NCI-H2196 treated with DMSO at 0.1 percent for 48 hours (cell line): ENCODE measurements at regions not wholly inside any gene's neighbourhood (a gene's known extent, or its start where the extent isn't known, plus 50 kb on each side); places are given as distances from the start of the nearest gene placed in this dataset.

Source experiments
- DNase-seq: peaks from one replicate; lab custom pipeline; 2025; ENCODE audit not compliant: unreplicated experiment; lab: John Stamatoyannopoulos, UW

DNA sequence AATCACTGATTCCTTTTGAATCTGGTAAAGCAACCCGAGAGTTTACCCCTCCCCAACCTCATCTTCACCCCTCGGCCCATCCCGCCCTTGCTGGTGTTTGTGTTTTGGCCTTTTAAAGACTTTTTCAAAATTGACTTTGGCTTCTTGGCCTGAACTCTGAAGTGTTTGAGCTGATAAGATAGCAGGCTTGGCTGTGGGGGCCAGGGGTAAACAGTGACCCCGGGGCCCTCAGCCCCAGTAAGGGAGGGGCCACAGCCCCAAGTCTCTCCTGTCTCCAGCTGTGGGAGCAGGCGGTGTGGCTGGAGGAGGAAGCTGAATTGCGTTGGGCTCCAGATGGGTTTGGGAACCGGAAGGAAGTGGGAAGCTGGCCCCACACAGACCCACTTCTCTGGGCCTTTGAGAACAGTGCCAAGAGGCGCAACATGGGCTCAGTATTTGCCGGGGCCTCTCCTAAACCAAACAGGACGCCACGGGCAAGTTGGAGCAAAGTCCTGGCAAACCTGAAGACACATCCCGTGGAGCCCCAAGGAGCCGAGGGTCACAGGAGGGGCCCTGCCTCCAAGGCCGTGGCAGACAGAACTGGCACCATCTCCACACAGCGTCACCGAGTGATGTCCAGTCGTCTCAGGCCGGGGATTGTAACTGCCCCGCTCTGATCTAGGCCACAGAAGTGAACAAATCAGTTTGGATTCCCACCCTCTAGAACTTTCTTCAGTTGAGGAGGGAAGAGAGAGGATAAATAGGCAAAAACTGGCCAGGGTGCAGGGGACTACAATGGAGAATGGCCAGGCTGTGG is 54.3 kb upstream of the PTPN1 start:
- no peak for DNase-seq

DNA sequence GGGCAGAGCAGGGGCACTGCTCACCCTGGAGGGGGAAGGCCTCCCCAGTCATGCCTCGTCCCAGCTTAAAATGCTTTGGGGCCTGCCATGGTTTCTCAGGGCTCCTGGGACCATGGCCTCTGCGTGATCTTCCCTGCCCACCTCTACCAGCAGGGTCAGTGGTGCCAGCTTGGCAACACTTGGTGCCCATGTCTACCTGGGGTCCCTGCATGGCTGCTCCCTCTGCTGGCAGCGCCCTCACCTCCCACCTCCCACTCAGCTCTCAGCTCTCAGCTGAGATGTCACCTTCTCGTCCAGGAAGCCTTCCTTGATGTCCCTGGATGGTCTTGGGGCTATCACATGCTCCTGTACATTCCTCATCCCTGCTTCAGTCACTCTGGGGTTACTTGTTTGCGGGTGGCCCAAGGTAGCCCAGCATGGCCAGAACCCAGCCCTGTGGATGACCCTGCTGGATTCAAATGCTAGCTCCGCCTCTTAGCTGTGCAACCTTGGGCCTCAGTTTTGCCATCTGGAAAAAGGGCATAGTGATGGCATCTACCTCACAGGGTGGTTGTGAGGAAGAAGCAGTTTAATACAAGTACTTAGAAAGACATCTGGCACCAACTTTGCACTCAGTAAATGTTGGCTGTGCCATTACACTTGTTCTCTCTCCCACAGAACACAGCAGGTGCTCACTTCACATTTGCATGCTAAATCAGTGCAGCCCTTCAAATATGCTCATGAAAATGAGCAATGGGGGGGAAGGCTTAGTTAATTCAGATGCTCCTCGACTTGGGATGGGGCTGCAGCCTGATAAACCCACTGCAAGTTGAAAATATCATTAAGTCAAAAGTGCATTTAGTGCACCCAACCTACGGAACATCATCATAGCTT is 53.5 kb upstream of the PTPN1 start:
- no peak for DNase-seq

- DNase-seq: no peak
Observed at GRCh38 chr20:50459124-50459918, 50.9 kb upstream of the PTPN1 start.

GRCh38 chr20:50460115-50460607 is 50.0 kb upstream of the PTPN1 start:
- no peak for DNase-seq
